ENCODE measurements at regions not wholly inside any gene's neighbourhood (a gene's known extent, or its start where the extent isn't known, plus 50 kb on each side); places are given as distances from the start of the nearest gene placed in this dataset.
A peak's percentile ranks its signal among the peaks of the same experiment; 100 is the strongest.

DNA sequence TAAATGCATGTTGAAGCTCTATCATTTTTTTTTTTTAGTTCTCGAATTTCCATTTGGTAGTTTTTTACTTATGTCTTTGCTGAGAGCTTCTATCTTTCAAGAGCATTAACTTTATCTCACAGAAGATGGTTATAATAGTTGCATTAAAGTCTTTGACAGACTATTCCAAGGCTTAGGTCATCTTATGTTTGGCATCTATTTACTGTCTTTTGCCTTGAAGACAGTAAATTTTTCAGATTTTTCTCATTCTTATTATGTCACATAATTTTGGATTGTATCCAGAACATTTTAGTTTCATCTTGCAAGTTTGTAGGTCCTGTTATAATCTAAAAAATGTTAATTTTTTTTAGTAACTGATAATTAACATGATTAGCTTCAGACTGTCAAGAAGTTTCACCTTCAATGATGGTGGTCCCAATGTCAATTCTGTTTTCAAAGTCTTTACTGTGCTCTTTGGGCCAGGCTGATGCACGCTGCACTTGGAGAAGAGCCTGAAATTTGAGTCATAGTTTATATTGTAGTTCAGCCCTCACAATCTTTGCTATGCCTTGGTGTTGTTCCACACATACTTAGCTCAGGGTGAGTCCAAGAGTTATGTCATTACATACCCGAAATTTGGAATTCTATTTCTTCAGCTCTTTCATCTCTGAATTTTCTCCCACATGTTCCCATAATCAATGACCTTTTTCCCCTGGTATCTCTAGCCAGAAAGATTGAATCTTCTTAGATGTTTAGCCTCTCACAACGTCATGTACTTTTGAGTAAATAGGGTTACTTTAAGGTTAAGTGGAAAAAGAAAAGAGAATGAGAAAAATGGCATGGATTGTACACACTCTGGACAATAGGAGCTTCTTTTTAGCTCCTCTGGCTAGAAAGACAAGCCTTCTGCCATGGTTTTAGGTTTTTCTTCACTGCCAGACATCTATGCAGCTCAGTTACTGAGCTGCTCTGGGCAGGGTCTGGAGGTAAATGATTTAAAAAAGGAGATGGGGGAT, 110.3 kb upstream of the BTBD3 start:
- DNase-seq = peak; percentile 94

DNA sequence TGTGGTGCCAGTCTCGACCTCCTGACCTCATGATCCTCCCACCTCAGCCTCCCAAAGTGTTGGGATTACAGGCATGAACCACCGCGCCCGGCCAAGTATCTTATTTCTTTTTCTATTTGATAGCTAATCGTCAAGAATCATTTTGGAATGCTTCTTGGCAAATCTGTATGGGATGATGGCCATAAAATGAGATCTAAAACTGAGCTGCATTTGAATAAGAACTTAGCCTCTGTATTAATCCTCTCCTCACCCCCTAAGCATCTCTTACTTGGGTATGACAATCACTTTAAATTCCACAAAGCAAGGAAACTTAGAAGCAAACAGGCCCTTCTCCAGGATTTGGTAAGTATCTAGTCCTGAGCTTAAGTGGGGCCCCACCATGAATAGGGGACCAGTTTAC, 108.9 kb upstream of the BTBD3 start:
- no peak for DNase-seq

DNA sequence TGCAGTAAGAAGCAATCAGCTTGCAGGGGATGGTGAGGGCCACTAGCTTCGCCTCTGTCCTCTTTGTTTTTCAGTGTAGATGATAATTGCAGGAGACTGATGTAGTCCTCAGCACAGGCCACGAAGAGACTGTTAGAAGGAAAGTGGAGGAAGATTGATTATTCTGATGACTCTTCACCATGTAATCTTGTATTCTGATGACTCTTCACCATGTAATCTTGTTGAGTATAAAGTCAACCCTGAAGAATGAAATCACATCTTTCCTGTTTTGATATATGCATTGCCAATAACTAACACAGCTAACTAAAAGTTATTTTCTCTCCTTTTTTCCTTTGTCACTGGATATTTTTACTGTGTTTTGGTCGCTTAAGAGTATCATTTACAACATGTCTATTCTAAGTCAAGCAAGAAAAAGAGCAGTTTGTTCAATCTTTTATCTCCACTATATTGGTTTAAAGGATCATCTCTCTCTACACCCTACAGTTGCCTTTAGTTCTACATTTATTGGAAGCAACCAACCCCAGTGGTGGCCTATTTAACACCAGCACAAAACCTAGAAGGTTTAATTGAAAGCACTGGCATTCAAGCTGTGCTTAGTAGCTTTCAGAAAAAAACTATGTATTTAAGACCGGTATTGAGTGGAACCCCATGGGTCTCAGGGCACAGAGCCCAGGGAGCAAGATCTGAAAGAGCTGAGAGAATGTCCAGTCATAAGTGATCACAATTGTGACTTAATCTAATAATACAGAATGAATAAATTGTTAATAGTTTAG, 107.2 kb upstream of the BTBD3 start:
- peak; percentile 88 for DNase-seq

DNA sequence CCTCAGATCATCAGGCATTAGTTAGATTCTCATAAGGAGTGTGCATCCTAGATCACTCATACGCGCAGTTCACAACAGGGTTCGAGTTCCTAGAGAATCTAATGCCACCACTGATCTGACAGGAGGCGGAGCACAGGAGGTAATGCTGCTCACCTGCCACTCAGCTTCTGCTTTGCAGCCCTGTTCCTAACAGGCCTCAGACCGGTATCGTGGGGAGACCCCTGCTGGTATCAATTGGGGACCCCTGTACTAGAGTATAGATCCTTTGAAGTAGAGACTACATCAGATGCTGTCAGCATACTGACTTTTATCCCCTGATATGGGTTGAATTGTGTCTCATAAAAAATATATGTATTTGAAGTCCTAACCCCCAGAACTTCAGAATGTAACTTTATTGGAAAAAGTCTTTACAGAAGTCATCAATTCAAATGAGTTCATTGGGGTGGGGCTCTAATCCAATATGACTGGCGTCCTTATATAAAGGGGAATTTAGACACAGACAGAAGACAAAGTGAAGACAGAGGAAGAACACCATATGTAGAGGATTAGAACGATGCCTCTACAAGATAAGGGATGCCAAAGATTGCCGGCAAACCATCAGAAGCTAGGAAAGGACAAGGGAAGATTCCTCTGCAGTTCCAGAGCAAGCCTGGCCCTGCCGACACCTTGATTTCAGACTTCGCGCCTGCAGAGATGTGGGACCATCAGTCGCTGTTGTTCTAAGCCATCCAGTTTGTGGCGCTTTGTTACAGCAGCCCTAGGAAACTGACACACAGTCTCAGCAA, 104.4 kb upstream of the BTBD3 start:
- DNase-seq = no peak

DNA sequence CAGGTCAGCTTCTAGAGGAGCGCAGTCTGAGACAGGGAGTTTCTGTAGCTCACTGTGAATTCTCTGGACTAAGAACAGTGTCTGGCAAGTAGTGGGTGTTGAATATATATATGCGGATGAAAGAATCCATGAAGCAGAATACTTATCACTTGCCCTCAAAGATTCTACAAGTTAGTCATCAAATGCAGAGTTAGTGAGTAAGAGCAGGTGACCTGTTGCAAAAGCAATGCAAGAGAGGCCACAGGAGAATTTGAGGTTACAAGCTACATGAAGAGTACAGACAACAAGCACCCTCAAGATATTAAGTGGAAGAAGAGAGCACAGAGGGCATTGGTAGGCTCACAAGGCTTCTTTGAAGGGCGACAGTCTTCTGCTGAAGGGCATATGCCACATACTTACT, 103.4 kb upstream of the BTBD3 start:
- DNase-seq = peak; percentile 86

DNA sequence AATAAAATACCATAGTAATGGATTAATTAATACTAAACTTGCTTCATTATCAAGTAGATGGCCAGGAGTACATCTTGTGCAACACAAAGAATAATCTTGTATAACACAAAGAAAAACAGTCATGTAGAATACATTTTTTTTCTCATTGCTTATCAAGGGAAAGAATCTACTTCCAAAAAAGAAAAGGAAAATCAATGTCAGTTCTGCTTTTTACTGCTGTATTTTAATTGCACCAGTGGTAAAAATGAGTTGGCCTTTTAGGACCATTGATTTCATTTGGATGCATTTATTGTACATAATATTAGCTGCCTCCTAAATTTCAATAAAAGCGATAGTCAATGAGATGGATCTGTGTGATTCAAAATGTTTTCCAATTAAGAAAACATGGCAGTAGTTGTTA, 96.9 kb upstream of the BTBD3 start:
- no peak for DNase-seq

DNA sequence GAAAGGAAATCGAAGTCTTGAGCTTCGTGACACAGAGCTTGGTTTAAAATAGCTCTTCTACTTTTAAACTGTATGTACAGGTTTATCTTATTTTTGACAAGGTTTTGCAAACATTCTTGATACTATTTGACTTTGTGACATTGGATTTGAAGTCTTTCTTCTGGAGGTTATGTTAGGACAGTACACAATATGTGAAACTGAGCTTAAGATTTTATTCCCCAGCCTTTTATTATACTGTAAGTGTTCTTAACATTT, 95.2 kb upstream of the BTBD3 start:
- no peak for DNase-seq

DNA sequence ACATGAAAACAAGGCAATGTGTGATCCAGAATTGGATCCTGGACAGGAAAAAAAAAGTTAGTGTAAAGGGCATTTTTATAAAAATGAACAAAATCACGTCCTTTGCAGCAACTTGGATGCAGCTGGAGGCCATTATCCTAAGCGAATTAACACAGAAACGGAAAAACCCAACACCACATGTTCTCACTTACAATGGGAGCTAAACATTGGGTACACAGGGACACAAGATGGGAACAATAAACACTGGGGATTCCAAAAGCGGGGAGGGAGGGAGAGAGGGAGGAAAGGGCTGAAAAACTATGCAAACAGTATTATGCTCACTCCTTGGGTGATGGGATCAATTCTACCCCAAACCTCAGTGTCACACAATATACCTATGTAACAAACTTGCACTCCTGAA, 91.4 kb upstream of the BTBD3 start:
- no peak for DNase-seq

DNA sequence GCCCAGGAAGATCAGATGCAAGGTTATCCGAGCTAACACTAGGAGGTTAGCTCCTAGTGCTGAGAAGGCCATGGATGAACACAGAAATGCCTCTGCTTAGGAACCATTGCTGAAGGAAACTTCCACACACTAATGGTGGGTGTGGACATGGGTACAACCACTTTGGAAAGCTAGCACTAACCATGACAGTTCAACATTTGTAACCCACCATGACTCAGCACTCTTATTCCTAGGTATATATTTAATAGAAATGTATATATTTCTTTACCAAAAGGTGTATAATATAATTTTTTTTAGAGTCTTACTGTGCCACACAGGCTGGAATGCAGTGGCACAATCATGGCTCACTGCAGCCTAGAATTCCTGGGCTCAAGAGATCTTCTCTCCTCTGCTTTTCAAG, 85.3 kb upstream of the BTBD3 start:
- no peak for DNase-seq

DNA sequence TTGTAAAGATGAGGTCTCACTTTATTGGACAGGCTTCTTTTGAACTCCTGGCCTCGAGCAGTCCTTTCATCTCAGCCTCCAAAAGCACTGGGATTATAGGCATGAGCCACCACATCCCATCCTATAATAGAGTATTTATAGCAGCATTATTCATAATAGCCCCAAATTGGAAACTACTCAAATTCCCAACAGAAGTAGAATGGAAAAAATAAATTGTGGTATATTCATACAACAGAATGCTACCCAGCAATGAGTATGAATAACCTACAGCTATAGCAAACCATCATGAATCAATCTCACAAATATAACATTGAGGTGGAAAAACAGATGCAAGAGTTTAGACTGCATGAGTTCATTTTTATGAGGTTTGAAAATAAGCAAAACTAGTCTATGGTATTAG, 84.8 kb upstream of the BTBD3 start:
- peak; percentile 53 for DNase-seq

DNA sequence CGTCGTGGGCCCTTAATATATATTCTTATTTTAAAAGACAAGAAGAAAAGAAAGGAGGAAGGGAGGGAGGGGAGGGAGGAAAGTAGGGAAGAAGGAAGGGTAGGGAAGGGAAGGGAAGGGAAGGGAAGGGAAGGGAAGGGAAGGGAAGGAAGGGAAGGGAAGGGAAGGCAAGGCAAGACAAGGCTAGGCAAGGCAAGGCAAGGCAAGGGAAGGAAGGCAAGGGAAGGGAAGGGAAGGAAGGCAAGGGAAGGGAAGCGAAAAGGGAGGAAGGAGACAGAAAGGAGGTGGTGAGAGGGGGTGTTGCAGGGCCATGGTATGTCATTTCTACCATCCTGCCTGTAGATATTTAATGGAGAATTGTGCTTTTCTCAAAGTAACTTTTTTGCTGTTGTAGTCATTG, 83.9 kb upstream of the BTBD3 start:
- no peak for DNase-seq

DNA sequence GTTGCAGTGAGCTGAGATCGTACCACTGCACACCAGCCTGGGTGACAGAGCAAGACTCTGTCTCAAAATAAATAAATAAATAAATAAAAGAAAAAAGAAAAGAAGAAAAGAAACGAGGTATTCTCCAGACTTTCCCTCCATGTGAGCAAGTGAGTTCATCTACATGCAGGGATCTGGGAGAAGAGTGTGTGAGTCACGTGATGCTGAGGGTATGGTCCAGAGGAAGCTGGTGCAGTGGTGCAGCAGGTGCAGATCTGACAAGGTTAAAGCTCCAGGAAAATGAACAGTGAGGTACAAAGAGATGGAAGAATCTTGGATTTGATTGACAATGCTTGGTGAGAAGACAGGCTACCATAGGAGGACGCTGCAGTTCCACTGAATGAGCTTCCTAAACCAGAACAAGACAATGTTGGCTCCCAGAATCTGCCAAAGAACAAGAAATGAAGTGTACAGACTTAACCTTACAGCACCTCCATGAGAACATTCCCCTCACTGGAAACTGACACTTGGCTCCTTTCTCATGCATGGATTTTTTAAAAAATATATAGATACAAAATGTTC, 79.5 kb upstream of the BTBD3 start:
- no peak for DNase-seq

DNA sequence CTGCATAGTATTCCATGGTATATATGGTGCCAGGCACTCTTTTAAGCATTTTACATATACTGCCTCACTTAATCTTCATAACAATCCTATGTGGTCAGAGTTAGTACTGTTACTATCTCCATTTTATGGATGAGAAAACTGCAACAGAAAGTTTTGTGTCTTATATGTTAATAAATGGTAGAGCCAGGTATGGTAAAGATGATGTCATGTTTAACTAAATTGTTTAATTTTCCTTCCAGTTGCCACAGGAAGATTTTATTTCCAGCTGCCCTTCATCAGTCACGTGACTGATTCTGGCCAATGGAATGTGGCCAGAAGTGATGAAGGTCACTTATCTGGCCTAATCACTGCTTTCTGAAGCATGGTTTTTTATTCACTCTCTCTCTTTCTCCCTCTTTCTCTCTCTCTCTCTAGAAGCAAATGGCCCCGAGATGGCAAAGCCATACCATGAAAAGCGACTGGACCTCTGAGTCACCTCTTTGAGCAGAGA, 75.7 kb upstream of the BTBD3 start:
- DNase-seq = no peak

DNA sequence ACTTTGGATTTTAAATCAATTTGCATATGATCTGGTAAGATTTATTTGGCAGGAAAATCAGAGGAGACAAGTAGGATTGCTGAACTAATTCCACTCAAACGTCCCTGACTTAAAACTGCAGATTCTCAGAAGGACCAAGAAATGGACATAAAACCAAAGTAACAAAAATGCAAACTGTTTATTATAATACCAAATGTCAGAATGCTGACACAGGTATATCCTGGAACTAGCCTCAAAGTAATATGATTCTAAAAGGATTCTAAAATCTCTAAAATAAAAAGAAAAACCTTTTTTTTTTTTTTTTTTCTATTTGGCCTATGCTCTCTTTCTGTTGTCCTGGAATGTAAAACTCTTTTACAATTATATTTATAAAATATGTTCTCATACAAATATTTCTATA, 74.4 kb upstream of the BTBD3 start:
- DNase-seq = no peak

DNA sequence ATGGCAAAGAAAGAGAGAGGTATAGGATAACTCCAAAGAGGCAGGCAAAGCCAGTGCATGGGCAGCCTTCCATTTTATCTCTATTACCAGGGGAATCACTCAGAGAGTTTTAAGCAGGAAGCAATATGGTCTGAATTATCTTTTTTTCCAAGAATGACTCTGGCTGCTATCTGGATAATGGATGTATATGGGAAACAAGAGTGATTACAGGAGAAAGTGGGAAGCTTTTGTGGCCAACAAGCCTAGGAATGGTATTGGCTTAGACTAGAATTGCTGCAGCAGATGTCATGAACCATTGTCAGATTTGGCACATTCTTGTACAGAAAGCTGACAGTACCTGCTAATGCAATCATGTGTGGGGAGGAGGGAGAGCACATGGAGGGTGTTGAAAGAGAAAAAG, 73.0 kb upstream of the BTBD3 start:
- DNase-seq = peak; percentile 86

DNA sequence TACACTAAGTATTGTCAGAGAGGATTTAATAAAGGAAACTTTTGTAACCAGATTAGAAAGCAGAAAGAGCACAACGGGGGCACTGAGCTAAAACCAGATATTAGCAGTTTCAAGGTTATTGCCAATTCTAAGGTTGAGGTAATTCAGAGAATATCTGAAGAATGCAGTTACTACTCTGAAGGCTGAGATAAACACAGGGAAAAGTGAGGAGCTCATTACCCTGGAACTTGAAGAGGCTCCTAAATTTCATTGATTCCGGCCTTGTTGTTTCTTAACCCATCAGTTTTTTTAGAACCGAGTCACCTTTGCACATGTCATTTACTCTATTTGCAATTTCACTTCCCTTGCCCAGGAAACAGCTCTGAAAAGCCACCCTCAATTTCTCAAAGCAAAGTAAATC, 72.4 kb upstream of the BTBD3 start:
- DNase-seq = peak; percentile 62

DNA sequence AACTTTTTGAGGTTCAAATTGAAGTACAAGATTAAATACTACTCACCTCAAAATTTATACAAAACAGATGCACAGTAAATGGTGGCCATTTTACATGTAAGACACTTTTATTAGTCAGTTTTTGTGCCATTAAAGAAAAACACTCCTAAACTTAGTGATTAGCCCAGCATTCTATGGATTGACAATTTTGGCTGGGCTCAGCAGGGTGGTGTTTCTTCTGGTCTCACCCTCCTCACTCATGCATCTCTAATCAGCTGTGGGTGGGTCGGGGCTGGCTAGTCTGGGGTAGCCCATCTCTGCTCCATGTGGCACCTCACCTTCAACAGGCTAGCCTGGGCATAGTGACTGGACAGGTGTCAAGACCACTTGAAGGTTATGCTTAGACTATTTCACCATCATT, 71.6 kb upstream of the BTBD3 start:
- no peak for DNase-seq

DNA sequence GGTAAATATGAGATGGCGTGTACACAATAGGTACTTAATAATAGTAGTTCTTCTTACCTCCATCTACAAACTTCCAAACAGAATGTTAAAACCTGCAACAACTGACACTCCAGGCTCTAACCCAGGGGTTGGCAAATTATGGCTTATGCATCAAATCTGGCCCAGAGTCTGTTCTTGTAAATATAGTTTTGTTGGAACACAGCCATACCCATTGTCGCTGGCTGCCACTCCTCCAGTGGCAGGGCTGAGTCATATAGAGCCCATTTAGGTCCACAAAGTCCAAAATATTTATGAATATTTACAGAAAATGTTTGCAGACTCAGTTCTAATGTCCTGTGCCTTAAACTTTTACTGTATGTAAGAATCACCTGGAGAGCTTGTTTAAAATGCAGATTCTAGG, 69.9 kb upstream of the BTBD3 start:
- no peak for DNase-seq

DNA sequence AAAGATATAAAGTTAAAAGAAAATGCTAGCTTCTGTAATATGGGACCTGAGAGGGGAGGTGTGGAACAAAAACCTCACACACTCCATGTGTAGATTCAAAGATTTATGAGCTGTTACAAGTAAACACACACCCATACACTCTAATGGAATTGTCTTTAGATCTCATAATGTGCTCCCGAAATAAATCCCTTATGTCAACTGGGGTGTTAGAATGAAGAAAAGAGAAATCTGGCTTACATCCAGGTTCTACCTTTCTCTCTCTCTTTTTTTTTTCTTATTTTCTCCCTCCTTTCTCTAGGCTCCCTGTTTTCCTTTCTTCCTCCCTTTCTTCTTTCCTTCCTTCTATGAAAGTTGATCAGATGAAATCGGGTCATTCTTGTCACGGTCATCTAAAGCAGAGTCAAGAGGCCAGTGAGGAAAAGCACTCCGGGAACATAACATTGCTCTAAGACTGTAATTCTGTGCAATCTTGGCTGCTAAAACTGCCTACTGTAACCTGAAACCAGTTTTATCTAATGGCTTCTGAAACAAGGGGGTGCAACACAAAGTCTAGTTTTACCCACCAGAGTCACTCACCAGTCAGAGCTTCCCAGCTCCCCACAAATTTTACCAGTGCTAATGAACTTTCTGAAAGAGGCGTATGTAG, 68.3 kb upstream of the BTBD3 start:
- DNase-seq = peak; percentile 42

DNA sequence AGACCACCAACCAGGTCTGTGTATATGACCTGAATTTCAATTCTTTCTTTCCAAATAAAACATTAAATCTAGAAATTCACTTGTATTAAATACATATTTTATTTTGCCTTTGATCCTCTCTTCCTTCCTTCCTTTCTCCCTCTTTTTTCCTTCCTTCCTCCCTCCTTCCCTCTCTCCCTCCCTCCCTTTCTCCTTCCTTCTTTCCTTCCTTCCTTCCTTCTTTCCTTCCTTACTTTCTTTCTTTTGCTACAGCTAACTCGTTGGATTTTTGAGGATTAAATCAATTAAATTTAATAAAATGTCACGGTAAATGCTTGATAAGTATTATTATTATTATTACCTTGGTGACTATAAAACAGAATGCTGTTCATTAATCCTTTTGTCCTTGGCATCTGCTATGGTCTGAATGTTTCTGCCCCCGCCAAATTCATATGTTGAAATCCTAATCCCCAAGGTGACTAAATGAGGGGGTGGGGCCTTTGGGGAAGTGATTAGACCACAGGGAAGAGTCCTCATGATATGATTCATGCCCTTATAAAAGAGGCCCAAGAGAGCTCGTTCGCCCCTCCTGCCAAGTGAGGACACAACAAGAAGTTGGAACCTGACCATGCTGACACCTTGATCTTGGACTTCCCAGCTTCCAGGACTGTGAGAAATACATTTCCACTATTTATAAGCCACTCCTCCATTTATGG, 67.6 kb upstream of the BTBD3 start:
- peak; percentile 71 for DNase-seq

DNA sequence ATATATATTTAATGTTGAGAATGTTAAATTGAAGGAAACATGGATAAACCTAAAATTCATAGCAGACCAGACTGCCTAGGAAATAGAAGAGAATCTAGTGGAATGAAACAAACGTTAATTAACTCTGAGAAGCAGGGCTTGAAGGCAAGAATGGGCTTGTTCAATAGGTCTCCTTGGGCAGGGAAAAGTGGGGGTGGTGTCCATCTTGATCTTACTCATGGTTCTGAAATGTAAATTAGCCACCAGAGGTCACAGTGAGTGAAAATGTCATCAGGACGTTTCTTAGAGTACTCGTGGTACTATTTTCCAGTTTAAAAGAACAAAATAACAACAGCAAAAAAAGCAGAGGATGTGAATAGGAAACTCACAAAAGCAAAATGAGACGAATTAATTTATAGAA, 66.8 kb upstream of the BTBD3 start:
- DNase-seq = peak; percentile 31

DNA sequence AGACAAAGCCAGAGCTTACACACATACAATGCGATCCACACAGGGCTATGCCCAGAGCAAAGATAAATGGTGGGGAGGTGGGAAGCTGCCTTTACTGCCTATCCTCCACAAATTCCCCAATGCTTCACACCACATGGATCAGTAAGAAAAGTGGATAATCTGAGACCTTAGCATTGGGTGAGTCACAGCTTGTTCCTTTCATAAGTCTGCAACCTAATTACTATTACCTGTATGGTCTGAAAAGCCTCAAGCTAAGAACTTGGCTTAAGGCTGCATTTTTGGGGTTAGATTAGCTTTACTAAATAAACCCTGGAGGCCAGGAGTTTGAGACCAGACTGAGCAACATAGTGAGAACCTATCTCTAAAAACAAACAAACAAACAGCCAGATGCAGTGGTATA, 66.0 kb upstream of the BTBD3 start:
- no peak for DNase-seq
